H1 (cell line): ENCODE measurements at regions not wholly inside any gene's neighbourhood (a gene's known extent, or its start where the extent isn't known, plus 50 kb on each side); places are given as distances from the start of the nearest gene placed in this dataset.

ENCODE experiments used
- CTCF ChIA-PET: fragments of 300-600 bp; sonication (Branson Sonifier 250); formaldehyde crosslinking; loops from one replicate; lab custom pipeline; 2021; ENCODE audit not compliant: partially characterized antibody; lab: Charles Lee
- POLR2A ChIA-PET: fragments of 300-600 bp; sonication (Branson Sonifier 250); formaldehyde crosslinking; loops from one replicate; lab custom pipeline; 2021; ENCODE audit warnings: inconsistent platforms; ENCODE audit not compliant: partially characterized antibody; lab: Charles Lee
- DNase-seq, 2 experiments: peaks; one replicate each; pipeline versions ENCODE4 v3.0.0 to v3.0.0-alpha.2; 2010 to 2022; ENCODE audit warnings: low spot score in 2 of 2, low read depth in 1 of 2, mixed read lengths in 1 of 2
- FAIRE-seq: peaks from 2 replicates; lab custom pipeline; 2011; peaks lifted over from hg19 to GRCh38; lab: Jason Lieb, UNC
- H2AFZ ChIP-seq: 2 replicates; pipeline ENCODE4 v1.8.1; 2012; ENCODE audit warnings: low read length, inconsistent platforms
- H2AK5ac ChIP-seq: 2 replicates; pipeline ENCODE4 v1.6.1; 2013; ENCODE audit warnings: low read depth, low read length
- H2BK120ac ChIP-seq: replicated peaks from 2 replicates; pipeline ENCODE3; 2013; ENCODE audit warnings: low read depth, low read length, inconsistent platforms
- H2BK12ac ChIP-seq: 2 replicates; pipeline ENCODE4 v1.6.1; 2013; ENCODE audit warnings: low read depth, low read length
- H2BK15ac ChIP-seq: 2 replicates; pipeline ENCODE4 v1.6.1; 2013; ENCODE audit warnings: low read length
- H2BK20ac ChIP-seq: 2 replicates; pipeline ENCODE4 v1.6.1; 2013; ENCODE audit warnings: low read length
- H2BK5ac ChIP-seq: 2 replicates; pipeline ENCODE4 v1.6.1; 2013; ENCODE audit warnings: low read depth, low read length
- H3K14ac ChIP-seq: 2 replicates; pipeline ENCODE4 v1.6.1; 2013; ENCODE audit warnings: inconsistent platforms; ENCODE audit not compliant: insufficient read length
- H3K18ac ChIP-seq: 2 replicates; pipeline ENCODE4 v1.6.1; 2013; ENCODE audit warnings: low read length; ENCODE audit errors: extremely low read depth
- H3K23ac ChIP-seq: 2 replicates; pipeline ENCODE4 v1.6.1; 2013; ENCODE audit warnings: inconsistent platforms; ENCODE audit not compliant: insufficient read length
- H3K23me2 ChIP-seq: 2 replicates; pipeline ENCODE4 v1.6.1; 2013; ENCODE audit warnings: low read depth, low read length
- H3K27ac ChIP-seq: 2 replicates; pipeline ENCODE4 v1.6.1; 2011; ENCODE audit warnings: low read depth, low read length, inconsistent platforms
- H3K27me3 ChIP-seq, 4 experiments: replicated peaks in 1 of 4; 1 replicate in 1 of 4; 2 replicates in 3 of 4; pipeline versions ENCODE4 v1.6.1 to v1.8.1; 2011 to 2013; ENCODE audit warnings: low read length in 3 of 4, mild to moderate bottlenecking in 3 of 4, inconsistent platforms in 2 of 4, mixed read lengths in 2 of 4, moderate library complexity in 1 of 4; ENCODE audit not compliant: control insufficient read depth in 3 of 4, insufficient read depth in 3 of 4; ENCODE audit errors: extremely low read depth in 1 of 4
- H3K36me3 ChIP-seq, 4 experiments: 2 replicates each; pipeline versions ENCODE4 v1.6.1 to v1.8.1; 2011 to 2013; ENCODE audit warnings: mild to moderate bottlenecking in 4 of 4, low read length in 3 of 4, moderate library complexity in 2 of 4, control low read depth in 1 of 4, inconsistent platforms in 1 of 4; ENCODE audit not compliant: insufficient read depth in 4 of 4, control insufficient read depth in 2 of 4
- H3K4ac ChIP-seq: replicated peaks from 2 replicates; pipeline ENCODE3; 2013; ENCODE audit warnings: low read length, low read depth, mixed read lengths, inconsistent platforms; ENCODE audit not compliant: insufficient read length
- H3K4me1 ChIP-seq, 4 experiments: replicated peaks in 1 of 4; 1 replicate in 1 of 4; 2 replicates in 3 of 4; pipeline versions ENCODE4 v1.6.1 to v1.8.1; 2011 to 2013; ENCODE audit warnings: low read length in 3 of 4, inconsistent platforms in 2 of 4, mixed read lengths in 1 of 4; ENCODE audit not compliant: insufficient read depth in 4 of 4, control insufficient read depth in 3 of 4
- H3K4me2 ChIP-seq, 2 experiments: 2 replicates each; pipeline versions ENCODE4 v1.6.1 to v1.8.1; 2011 to 2013; ENCODE audit warnings: low read depth in 2 of 2, low read length in 2 of 2, control low read depth in 1 of 2, inconsistent platforms in 1 of 2, mild to moderate bottlenecking in 1 of 2; ENCODE audit not compliant: insufficient read depth in 1 of 2
- H3K4me3 ChIP-seq, 4 experiments: fragments of 200-600, 300-600 bp in 1 of 4; sonication (generic), shearing (Covaris generic), sonication (Bioruptor Twin) in 1 of 4; 2 replicates each; pipeline versions ENCODE4 v1.5.1 to v1.8.1; 2011 to 2016; ENCODE audit warnings: low read length in 4 of 4, low read depth in 3 of 4, control low read depth in 2 of 4, inconsistent platforms in 2 of 4, mild to moderate bottlenecking in 2 of 4, mixed read lengths in 1 of 4, moderate library complexity in 1 of 4; ENCODE audit not compliant: insufficient read depth in 2 of 4; ENCODE audit errors: extremely low read depth in 1 of 4
- H3K56ac ChIP-seq: replicated peaks from 2 replicates; pipeline ENCODE3; 2013; ENCODE audit warnings: low read depth, mild to moderate bottlenecking, mixed read lengths, low read length, inconsistent platforms; ENCODE audit not compliant: insufficient read length
- H3K79me1 ChIP-seq: 2 replicates; pipeline ENCODE4 v1.6.1; 2013; ENCODE audit warnings: low read depth, low read length, control low read depth
- H3K79me2 ChIP-seq, 2 experiments: 2 replicates each; pipeline versions ENCODE4 v1.6.1 to v1.8.1; 2012 to 2013; ENCODE audit warnings: low read length in 2 of 2, mild to moderate bottlenecking in 2 of 2, inconsistent platforms in 1 of 2; ENCODE audit not compliant: insufficient read depth in 2 of 2, control insufficient read depth in 1 of 2
- H3K9ac ChIP-seq, 4 experiments: replicated peaks in 1 of 4; 1 replicate in 1 of 4; 2 replicates in 3 of 4; pipeline versions ENCODE4 v1.6.1 to v1.8.1; 2011 to 2013; ENCODE audit warnings: low read depth in 3 of 4, low read length in 3 of 4, control low read depth in 2 of 4, mild to moderate bottlenecking in 2 of 4, moderate library complexity in 2 of 4, inconsistent platforms in 1 of 4; ENCODE audit errors: extremely low read depth in 1 of 4
- H3K9me3 ChIP-seq, 2 experiments: 2 replicates each; pipeline versions ENCODE4 v1.6.1 to v1.8.1; 2012 to 2013; ENCODE audit warnings: mild to moderate bottlenecking in 2 of 2, moderate library complexity in 2 of 2, control low read depth in 1 of 2, inconsistent platforms in 1 of 2, low read depth in 1 of 2, low read length in 1 of 2, mixed read lengths in 1 of 2; ENCODE audit not compliant: insufficient read depth in 2 of 2
- H4K20me1 ChIP-seq, 2 experiments: replicated peaks in 1 of 2; 2 replicates each; pipeline versions ENCODE3 to v1.8.1; 2011 to 2013; ENCODE audit warnings: inconsistent platforms in 2 of 2, low read length in 2 of 2, mild to moderate bottlenecking in 1 of 2; ENCODE audit not compliant: insufficient read depth in 2 of 2, control insufficient read depth in 1 of 2
- H4K5ac ChIP-seq: 2 replicates; pipeline ENCODE4 v1.6.1; 2013; ENCODE audit warnings: low read length, low read depth, mixed read lengths, inconsistent platforms; ENCODE audit not compliant: insufficient read length
- H4K8ac ChIP-seq: 2 replicates; pipeline ENCODE4 v1.8.0; 2013; ENCODE audit warnings: mild to moderate bottlenecking, moderate library complexity, low read length, inconsistent platforms; ENCODE audit not compliant: insufficient read depth; ENCODE audit errors: extremely low read depth
- H4K91ac ChIP-seq: replicated peaks from 2 replicates; pipeline ENCODE3; 2013; ENCODE audit warnings: low read length, mixed read lengths, inconsistent platforms; ENCODE audit not compliant: insufficient read length
- CHD1 ChIP-seq: IDR thresholded peaks from 2 replicates; pipeline ENCODE4 v1.6.1; 2012; ENCODE audit warnings: low read depth, low read length, improper control_type of control experiment
- EZH2 ChIP-seq: fragments of 200-600 bp; sonication (generic); IDR thresholded peaks from 2 replicates; pipeline ENCODE4 v1.7.1; 2012; ENCODE audit warnings: low read depth, mild to moderate bottlenecking, moderate library complexity, low read length, inconsistent platforms; ENCODE audit not compliant: severe bottlenecking
- GTF2F1 ChIP-seq: IDR thresholded peaks from 2 replicates; pipeline ENCODE4 v1.6.1; 2012; ENCODE audit warnings: low read depth, low read length, improper control_type of control experiment, borderline replicate concordance
- HDAC2 ChIP-seq, 2 experiments: fragments of 300-600 bp in 1 of 2; sonication (generic) in 1 of 2; IDR thresholded peaks; 2 replicates each; pipeline ENCODE4 v1.6.1; 2011 to 2012; ENCODE audit warnings: low read depth in 2 of 2, low read length in 2 of 2, mild to moderate bottlenecking in 2 of 2, moderate library complexity in 2 of 2, borderline replicate concordance in 1 of 2, inconsistent platforms in 1 of 2
- POLR2AphosphoS5 ChIP-seq: IDR thresholded peaks from 2 replicates; pipeline ENCODE4 v1.6.1; 2011; ENCODE audit warnings: low read depth, low read length
- POU5F1 ChIP-seq: IDR thresholded peaks from 2 replicates; pipeline ENCODE4 v1.6.1; 2011; ENCODE audit warnings: low read depth, mild to moderate bottlenecking, low read length, moderate library complexity
- RFX5 ChIP-seq: IDR thresholded peaks from 2 replicates; pipeline ENCODE4 v1.6.1; 2011; ENCODE audit warnings: low read depth, low read length, improper control_type of control experiment, borderline replicate concordance
- RNF2 ChIP-seq: fragments of 200-900, 300-1000 bp; sonication (generic); IDR thresholded peaks from 2 replicates; pipeline ENCODE4 v1.7.1; 2016; ENCODE audit warnings: borderline replicate concordance, low read depth, mild to moderate bottlenecking, antibody characterized with exemption, low read length; ENCODE audit not compliant: poor library complexity, severe bottlenecking; ENCODE audit errors: missing control alignments
- TF ChIP-seq, protein P1 (sequence below): IDR thresholded peaks from 2 replicates; pipeline ENCODE4 v1.6.1; 2012; ENCODE audit warnings: inconsistent platforms
- TF ChIP-seq, protein P2 (sequence below), 3 experiments: IDR thresholded peaks; 1 replicate in 2 of 3; 2 replicates in 1 of 3; pipeline versions ENCODE4 v1.5.1 to v1.6.1; 2011; ENCODE audit warnings: low read length in 3 of 3, mild to moderate bottlenecking in 3 of 3, inconsistent platforms in 2 of 3, low read depth in 1 of 3, moderate library complexity in 1 of 3; ENCODE audit not compliant: insufficient read depth in 1 of 3; ENCODE audit errors: control extremely low read depth in 1 of 3
- TF ChIP-seq, protein P3 (sequence below): IDR thresholded peaks from 2 replicates; pipeline ENCODE4 v1.6.1; 2012; ENCODE audit warnings: inconsistent platforms

DNA sequence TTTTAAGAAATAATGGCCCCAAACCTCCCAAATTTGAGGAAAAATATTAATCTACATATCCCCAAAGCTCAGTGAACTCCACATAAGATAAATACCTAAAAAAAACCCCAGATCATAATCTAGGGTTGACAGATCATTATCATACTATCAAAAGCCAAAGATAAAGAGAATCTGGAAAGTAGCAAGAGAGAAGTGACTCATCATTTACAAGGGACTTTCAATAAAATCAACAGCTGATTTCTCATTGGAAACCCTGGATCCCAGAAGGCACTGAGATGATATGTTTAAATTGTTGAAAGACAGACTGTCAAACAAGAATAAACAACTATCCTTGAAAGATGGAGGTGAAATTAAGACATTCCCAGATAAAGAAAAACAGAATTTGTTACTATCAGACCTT is 199.3 kb downstream of the KCNRG start:
- no peak overlapping the region for H3K4me3 ChIP-seq
- H4K8ac ChIP-seq: no peak overlapping the region
- no peak overlapping the region for H3K23ac ChIP-seq
- H3K4ac ChIP-seq: no peak overlapping the region
- TF ChIP-seq, protein P1, sequence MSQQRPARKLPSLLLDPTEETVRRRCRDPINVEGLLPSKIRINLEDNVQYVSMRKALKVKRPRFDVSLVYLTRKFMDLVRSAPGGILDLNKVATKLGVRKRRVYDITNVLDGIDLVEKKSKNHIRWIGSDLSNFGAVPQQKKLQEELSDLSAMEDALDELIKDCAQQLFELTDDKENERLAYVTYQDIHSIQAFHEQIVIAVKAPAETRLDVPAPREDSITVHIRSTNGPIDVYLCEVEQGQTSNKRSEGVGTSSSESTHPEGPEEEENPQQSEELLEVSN: no peak
- TF ChIP-seq HDAC2 (IDR thresholded peaks at IDR 0.05; ENCODE audit: borderline replicate concordance in 1 of 2, low read depth in 2 of 2, low read length in 2 of 2) (no peak), GTF2F1 (no peak), POLR2AphosphoS5 (no peak), POU5F1 (no peak), CHD1 (no peak), RNF2 (no peak), EZH2 (no peak), RFX5 (no peak)
- TF ChIP-seq, protein P2, sequence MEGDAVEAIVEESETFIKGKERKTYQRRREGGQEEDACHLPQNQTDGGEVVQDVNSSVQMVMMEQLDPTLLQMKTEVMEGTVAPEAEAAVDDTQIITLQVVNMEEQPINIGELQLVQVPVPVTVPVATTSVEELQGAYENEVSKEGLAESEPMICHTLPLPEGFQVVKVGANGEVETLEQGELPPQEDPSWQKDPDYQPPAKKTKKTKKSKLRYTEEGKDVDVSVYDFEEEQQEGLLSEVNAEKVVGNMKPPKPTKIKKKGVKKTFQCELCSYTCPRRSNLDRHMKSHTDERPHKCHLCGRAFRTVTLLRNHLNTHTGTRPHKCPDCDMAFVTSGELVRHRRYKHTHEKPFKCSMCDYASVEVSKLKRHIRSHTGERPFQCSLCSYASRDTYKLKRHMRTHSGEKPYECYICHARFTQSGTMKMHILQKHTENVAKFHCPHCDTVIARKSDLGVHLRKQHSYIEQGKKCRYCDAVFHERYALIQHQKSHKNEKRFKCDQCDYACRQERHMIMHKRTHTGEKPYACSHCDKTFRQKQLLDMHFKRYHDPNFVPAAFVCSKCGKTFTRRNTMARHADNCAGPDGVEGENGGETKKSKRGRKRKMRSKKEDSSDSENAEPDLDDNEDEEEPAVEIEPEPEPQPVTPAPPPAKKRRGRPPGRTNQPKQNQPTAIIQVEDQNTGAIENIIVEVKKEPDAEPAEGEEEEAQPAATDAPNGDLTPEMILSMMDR (IDR thresholded peaks at IDR 0.05; ENCODE audit: control extremely low read depth in 1 of 3, insufficient read depth in 1 of 3, low read depth in 1 of 3, low read length in 3 of 3): no peak
- TF ChIP-seq, protein P3, sequence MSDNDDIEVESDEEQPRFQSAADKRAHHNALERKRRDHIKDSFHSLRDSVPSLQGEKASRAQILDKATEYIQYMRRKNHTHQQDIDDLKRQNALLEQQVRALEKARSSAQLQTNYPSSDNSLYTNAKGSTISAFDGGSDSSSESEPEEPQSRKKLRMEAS: no peak
- no peak overlapping the region for H3K18ac ChIP-seq
- H2BK12ac ChIP-seq: no peak overlapping the region
- H2AK5ac ChIP-seq: no peak overlapping the region
- H3K14ac ChIP-seq: no peak overlapping the region
- no peaks in the 10 kb centered on the region for H3K23me2 ChIP-seq
- no peak overlapping the region for H2BK120ac ChIP-seq
- POLR2A ChIA-PET: no interaction called here
- FAIRE-seq (no peak), DNase-seq (no peak)
- no peak overlapping the region for H4K5ac ChIP-seq
- no peaks in the 10 kb centered on the region for H3K79me2 ChIP-seq
- H2BK5ac ChIP-seq: no peak overlapping the region
- peaks cover 0 to 5% (median 0%) of the 10 kb centered on the region in 4 experiments; a peak in 1 of 8 replicates for H3K36me3 ChIP-seq
- H2AFZ ChIP-seq: no peak overlapping the region
- no peak overlapping the region for H3K27ac ChIP-seq
- H2BK15ac ChIP-seq: no peak overlapping the region
- CTCF ChIA-PET: no interaction called here
- no peaks in the 10 kb centered on the region for H4K20me1 ChIP-seq
- no peak overlapping the region for H4K91ac ChIP-seq
- no peaks in the 10 kb centered on the region for H3K79me1 ChIP-seq
- H3K56ac ChIP-seq: no peak overlapping the region
- no peak overlapping the region for H3K4me2 ChIP-seq
- peaks cover 7% of the 10 kb centered on the region in 2 experiments for H3K9me3 ChIP-seq
- no peaks in the 10 kb centered on the region for H3K4me1 ChIP-seq
- no peaks in the 10 kb centered on the region for H3K27me3 ChIP-seq
- no peak overlapping the region for H2BK20ac ChIP-seq
- no peak overlapping the region for H3K9ac ChIP-seq
